Astrocyte of the cerebellum (primary cell): ENCODE measurements at regions not wholly inside any gene's neighbourhood (a gene's known extent, or its start where the extent isn't known, plus 50 kb on each side); places are given as distances from the start of the nearest gene placed in this dataset.

Source experiments
- DNase-seq: peaks from one replicate; pipeline ENCODE4 v3.0.0-alpha.2; 2011; ENCODE audit warnings: low read depth
- H3K4me3 ChIP-seq: 2 replicates; pipeline ENCODE4 v1.5.1; 2011; ENCODE audit warnings: mild to moderate bottlenecking, low read depth, low read length, moderate library complexity
- in situ Hi-C: cut with HindIII; loops from 2 replicates; pipeline ENCODE4 v1.10.0; 2017; ENCODE audit warnings: low sequenced_read_pairs
- TF ChIP-seq, protein P1 (sequence below): IDR thresholded peaks from 2 replicates; pipeline ENCODE4 v1.5.1; 2012; ENCODE audit warnings: low read length, low read depth, moderate library complexity, mild to moderate bottlenecking; ENCODE audit errors: missing control alignments

DNA sequence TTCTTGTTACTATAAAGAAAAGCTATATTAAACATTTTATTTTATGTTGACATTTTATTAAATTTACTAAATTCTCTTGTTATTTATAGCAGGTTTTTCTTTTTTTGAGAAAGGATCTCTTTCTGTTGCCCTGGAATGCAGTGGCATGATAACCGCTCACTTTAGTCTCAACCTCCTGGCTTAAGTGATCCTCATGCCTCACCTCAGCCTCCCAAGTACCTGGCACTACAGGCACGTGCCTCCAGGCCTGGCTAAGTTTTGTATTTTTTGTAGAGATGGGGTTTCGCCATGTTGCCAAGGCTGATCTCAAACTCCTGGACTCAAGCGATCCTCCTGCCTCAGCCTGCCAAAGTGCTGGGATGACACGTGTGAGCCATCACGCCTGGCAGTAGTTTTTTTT is 280.2 kb upstream of the C9orf72 start:
- DNase-seq = no peak
- in situ Hi-C loops = no loop called here
- H3K4me3 ChIP-seq = no peak overlapping the region
- TF ChIP-seq, protein P1, sequence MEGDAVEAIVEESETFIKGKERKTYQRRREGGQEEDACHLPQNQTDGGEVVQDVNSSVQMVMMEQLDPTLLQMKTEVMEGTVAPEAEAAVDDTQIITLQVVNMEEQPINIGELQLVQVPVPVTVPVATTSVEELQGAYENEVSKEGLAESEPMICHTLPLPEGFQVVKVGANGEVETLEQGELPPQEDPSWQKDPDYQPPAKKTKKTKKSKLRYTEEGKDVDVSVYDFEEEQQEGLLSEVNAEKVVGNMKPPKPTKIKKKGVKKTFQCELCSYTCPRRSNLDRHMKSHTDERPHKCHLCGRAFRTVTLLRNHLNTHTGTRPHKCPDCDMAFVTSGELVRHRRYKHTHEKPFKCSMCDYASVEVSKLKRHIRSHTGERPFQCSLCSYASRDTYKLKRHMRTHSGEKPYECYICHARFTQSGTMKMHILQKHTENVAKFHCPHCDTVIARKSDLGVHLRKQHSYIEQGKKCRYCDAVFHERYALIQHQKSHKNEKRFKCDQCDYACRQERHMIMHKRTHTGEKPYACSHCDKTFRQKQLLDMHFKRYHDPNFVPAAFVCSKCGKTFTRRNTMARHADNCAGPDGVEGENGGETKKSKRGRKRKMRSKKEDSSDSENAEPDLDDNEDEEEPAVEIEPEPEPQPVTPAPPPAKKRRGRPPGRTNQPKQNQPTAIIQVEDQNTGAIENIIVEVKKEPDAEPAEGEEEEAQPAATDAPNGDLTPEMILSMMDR = no peak

DNA sequence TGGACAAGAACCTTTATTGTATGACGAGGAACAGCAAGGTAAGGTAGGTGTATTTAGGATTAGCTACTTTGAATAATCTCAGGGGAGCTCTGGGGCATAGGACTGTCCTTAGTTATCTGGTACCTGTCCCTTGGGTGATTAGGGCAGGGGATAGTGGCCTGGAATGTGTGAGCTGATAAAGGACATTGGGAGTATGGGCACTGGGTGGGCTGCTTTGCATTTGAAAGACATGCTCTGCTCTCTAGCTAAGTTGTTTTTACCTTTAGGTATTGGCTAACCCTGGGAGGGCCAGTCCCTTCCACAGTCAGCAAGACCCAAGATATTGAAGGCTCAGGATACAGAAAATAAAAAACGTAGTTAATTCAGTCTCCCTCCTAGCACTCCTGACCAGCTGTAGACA is 282.8 kb upstream of the C9orf72 start:
- DNase-seq = no peak

DNA sequence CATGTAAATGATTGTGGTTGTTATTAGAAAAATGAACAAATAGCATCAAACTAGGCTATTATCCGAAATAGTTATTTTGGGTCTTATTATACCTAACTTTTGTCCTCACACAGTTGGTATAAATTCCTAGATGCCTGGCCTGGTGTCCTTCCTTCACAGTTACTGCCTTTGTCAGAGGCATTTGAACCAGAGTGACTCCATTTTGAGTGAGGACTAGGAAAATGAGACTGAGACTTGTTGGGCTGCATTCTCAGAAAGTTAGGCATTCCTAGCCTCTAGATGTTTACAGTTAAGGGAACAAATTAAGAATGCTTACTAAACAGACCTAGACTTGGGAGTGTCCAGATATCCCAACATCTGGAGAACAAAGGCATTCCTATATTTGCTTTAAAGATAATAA is 283.5 kb upstream of the C9orf72 start:
- DNase-seq = no peak
- in situ Hi-C loops = no loop called here
- H3K4me3 ChIP-seq = no peak overlapping the region
- TF ChIP-seq, protein P1 = no peak

More for the DNA sequence above, 282.8 kb upstream of the C9orf72 start:
- in situ Hi-C loops = no loop called here
- TF ChIP-seq, protein P1 = no peak
- H3K4me3 ChIP-seq = no peak overlapping the region

DNA sequence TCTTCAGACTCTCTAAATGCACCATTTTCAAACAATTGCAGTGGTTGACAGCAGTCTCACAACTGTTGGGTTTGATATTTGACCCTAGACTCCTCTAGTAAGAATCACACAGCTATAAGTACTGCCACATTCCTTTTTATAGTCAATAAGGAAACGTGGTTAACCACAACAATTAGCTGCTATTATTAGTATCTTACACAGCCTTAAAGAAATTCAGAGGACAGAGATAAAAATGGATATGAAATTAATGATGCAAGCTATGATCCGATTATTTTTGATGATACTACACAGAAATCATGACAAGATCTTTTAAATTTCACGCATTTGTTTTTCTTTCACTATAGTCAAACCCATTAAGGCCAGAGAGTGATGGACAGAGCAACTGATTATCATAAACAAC is 288.6 kb upstream of the C9orf72 start:
- TF ChIP-seq, protein P1 = no peak
- in situ Hi-C loops = no loop called here
- no peak for DNase-seq
- H3K4me3 ChIP-seq = no peak overlapping the region

DNA sequence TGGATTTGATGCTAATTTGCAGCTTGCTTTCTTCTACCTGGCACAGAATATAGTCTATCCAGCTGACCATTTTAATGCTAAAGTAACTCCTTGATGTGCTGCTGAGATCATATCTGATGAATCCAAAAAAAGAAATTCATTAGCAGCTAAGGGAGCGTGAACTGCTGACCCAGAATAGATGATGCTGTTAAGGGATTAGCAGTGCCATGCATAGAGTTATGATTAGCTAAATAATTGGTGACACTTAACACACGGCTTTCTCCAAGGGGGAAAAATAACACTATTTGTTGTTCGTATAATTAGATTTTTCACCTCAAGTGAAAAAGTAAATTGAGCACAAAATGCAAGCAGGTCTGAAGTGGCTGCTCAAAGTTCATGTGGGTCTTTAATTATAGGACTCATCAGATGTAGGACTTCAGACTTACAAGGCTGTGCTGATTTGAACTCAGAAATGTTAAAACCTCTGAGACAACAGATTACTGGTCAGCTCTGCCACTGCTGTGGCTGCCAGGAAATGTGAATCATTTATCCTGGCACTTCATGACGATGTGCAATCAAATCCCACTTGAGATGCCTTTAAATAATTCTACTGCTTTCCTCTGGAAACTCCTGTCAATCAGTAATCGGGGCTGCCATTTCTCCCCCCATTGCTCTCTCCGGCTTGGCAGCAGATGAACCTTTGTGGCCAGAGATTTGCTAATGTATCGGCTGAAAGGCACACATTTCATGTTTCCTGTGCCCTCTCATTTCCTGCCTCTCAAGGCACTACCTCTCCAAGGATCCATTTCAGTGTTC is 291.6 kb upstream of the C9orf72 start:
- no peak overlapping the region for H3K4me3 ChIP-seq
- DNase-seq = peak; percentile 3
- in situ Hi-C loops = no loop called here
- TF ChIP-seq, protein P1 = no peak

DNA sequence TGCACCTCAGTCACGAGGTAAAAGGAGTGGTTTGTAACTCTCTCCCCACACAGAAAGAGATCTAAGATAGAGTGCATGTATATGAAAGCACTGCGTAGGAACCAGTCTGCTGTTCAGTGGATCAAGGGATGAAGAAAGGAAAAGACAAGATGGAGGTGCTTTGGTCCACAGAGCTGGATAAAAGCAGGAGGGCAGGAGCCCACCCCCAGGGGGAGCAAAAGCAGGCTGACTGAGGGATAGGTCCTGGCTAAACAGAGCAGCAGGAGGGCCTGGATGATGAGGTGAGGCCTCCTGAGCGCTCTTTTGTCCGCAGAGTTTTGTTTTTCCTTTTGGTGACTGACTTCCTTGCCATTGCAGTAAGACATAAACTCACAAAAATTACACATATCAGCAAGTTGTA is 293.5 kb upstream of the C9orf72 start:
- DNase-seq = no peak
- no peak overlapping the region for H3K4me3 ChIP-seq
- in situ Hi-C loops = no loop called here
- TF ChIP-seq, protein P1 = no peak
